Lung (tissue), 12 donors: ENCODE measurements at regions not wholly inside any gene's neighbourhood (a gene's known extent, or its start where the extent isn't known, plus 50 kb on each side); places are given as distances from the start of the nearest gene placed in this dataset. TPM values are rescaled to one million over a fixed set of nuclear protein-coding genes. Genes with fewer than 3 reads are reported as not detected.

Experiments used
- ATAC-seq: fragments of 200-7000 bp; cut with Tn5 transposase; one replicate; pipeline ENCODE4 v1.9.1; 2020; ENCODE audit warnings: moderate number of reproducible peaks; ENCODE audit not compliant: insufficient read depth, low FRiP score
- DNase-seq, 3 donors: peaks; one replicate each; pipeline ENCODE4 v3.0.0-alpha.2; 2013 to 2017
- H3K27ac ChIP-seq, 2 donors: one replicate each; pipeline ENCODE4 v1.5.1; 2013; ENCODE audit warnings: mild to moderate bottlenecking in 2 of 2, moderate library complexity in 2 of 2, control low read depth in 1 of 2, inconsistent platforms in 1 of 2, low read depth in 1 of 2, low read length in 1 of 2
- H3K27me3 ChIP-seq, 3 donors: one replicate each; pipeline ENCODE4 v1.5.1; 2013; ENCODE audit warnings: low read length in 2 of 3; ENCODE audit not compliant: control insufficient read depth in 3 of 3, insufficient read depth in 3 of 3
- H3K36me3 ChIP-seq, 4 donors: one replicate each; pipeline ENCODE4 v1.5.1; 2013; ENCODE audit warnings: low read length in 4 of 4, mild to moderate bottlenecking in 1 of 4, moderate library complexity in 1 of 4; ENCODE audit not compliant: control insufficient read depth in 4 of 4, insufficient read depth in 4 of 4
- H3K4me1 ChIP-seq, 5 donors: one replicate each; pipeline ENCODE4 v1.5.1; 2013; ENCODE audit warnings: low read length in 5 of 5, mild to moderate bottlenecking in 2 of 5, moderate library complexity in 1 of 5; ENCODE audit not compliant: control insufficient read depth in 5 of 5, insufficient read depth in 5 of 5
- H3K4me3 ChIP-seq: one replicate; pipeline ENCODE4 v1.5.1; 2013; ENCODE audit warnings: mild to moderate bottlenecking, control low read depth, moderate library complexity
- H3K9ac ChIP-seq, 2 donors: one replicate each; pipeline ENCODE4 v1.5.1; 2013; ENCODE audit warnings: low read length in 2 of 2, control low read depth in 1 of 2; ENCODE audit not compliant: insufficient read depth in 1 of 2
- H3K9me3 ChIP-seq, 4 donors: one replicate each; pipeline ENCODE4 v1.5.1; 2013; ENCODE audit warnings: low read length in 3 of 4, mild to moderate bottlenecking in 1 of 4, moderate library complexity in 1 of 4; ENCODE audit not compliant: control insufficient read depth in 4 of 4, insufficient read depth in 3 of 4
- CTCF ChIP-seq: IDR thresholded peaks from 2 replicates; pipeline ENCODE4 v1.5.1; 2012; ENCODE audit warnings: mild to moderate bottlenecking; ENCODE audit errors: control extremely low read depth, extremely low read depth
- WGBS, 2 donors: extraction: QIAGEN DNeasy Blood & Tissue Kit; methylation state at CpG; one replicate each; pipeline ENCODE4 v1.1.7; 2013; 5-methylcytosine and 5-hydroxymethylcytosine counted together
- small RNA-seq: library from RNA; depleted of rRNA; stranded (forward); fragments of <200 nt; gene quantifications from one replicate; pipeline ENCODE3, GENCODE V24; 2014; ENCODE audit warnings: low replicate concordance
- donor health status: control.
- donor health status: control.
- donor health status: Bipolar disorder and iron deficiency.
- donor health status: healthy.
- donor health status: DM: yes; HTN: yes; CAD: no.

- peaks cover 0 to 1% (median 0%) of the 10 kb centered on the region in 4 donors for H3K9me3 ChIP-seq
- no peak overlapping the region for H3K9ac ChIP-seq
- no peaks in the 10 kb centered on the region for H3K36me3 ChIP-seq
- no peaks in the 10 kb centered on the region for H3K27me3 ChIP-seq
- DNase-seq (no peak), ATAC-seq (no peak)
- peaks cover 0 to 12% (median 0%) of the 10 kb centered on the region in 5 donors for H3K4me1 ChIP-seq
- TF ChIP-seq CTCF, result no peak
- 62 to 72% methylated on average over 9 of the region's 9 CpGs for WGBS, 2 donors
- no peak overlapping the region for H3K4me3 ChIP-seq
- no peak overlapping the region for H3K27ac ChIP-seq
Measured at GRCh38 chr1:168365719-168366479, 85.2 kb downstream of the TBX19 start.

Small RNA genes in the stretch of these regions (small RNA-seq; reads per million reads assigned to genes)
- not detected for gene MIR557
